Neural progenitor cell (in vitro differentiated cells): ENCODE measurements at regions not wholly inside any gene's neighbourhood (a gene's known extent, or its start where the extent isn't known, plus 50 kb on each side); places are given as distances from the start of the nearest gene placed in this dataset.

ENCODE experiments used
- CTCF ChIP-seq: fragments of 200-600 bp; sonication (generic); IDR thresholded peaks from 2 replicates; pipeline ENCODE4 v1.5.1; 2017; ENCODE audit warnings: antibody characterized with exemption, mild to moderate bottlenecking
- EZH2 ChIP-seq: fragments of 200-600 bp; sonication (generic); IDR thresholded peaks from 2 replicates; pipeline ENCODE4 v1.6.1; 2017; ENCODE audit warnings: antibody characterized with exemption, mild to moderate bottlenecking, moderate library complexity
- EZH2phosphoT487 ChIP-seq: fragments of 200-600 bp; sonication (generic); IDR thresholded peaks from 2 replicates; pipeline ENCODE4 v1.6.1; 2017; ENCODE audit warnings: antibody characterized with exemption

GRCh38 chr11:130561441-130561881, 113.0 kb downstream of the ADAMTS15 start:
- TF ChIP-seq CTCF (no peak), EZH2phosphoT487 (no peak), EZH2 (no peak)
